ENCODE measurements at regions not wholly inside any gene's neighbourhood (a gene's known extent, or its start where the extent isn't known, plus 50 kb on each side); places are given as distances from the start of the nearest gene placed in this dataset.

DNA sequence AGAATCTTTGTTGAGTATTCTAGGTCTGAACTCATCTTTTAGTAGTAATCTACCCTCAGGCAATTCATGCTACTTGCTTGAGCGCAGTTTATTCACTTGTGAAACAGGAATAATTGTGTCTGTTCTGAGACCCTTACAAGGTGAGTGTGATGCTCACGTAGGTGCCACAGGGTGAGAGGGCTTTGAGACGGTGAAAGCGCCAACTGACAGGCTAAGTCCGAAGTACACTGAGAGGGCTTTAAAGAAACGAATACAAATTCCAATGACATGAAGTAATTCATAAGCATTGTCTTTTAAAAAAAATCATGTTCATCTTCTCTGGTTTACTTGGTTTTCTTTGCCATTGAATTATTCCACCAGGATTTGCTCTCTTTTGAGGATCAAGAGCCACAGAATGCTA lies 393.7 kb upstream of the RGMA start:
- Histone ChIP-seq H2BK120ac (ENCODE audit: insufficient read depth, low read length, poor library complexity) (no peak overlapping the region), H4K12ac (ENCODE audit: low read depth, low read length) (no peak overlapping the region), H3K79me2 (ENCODE audit: control insufficient read depth, insufficient read depth, low read length, poor library complexity) (no peaks in the 10 kb centered on the region), H3K9ac (ENCODE audit: low read length) (no peak overlapping the region), H3K4me3 (ENCODE audit: low read depth, low read length) (no peak overlapping the region), H3K4me1 (ENCODE audit: control insufficient read depth in 1 of 2, insufficient read depth in 2 of 2, low read length in 2 of 2) (no peaks in the 10 kb centered on the region), H3K27me3 (ENCODE audit: insufficient read depth, low read length) (no peaks in the 10 kb centered on the region), H3K4me2 (ENCODE audit: low read length) (no peak overlapping the region), H3K18ac (ENCODE audit: low read length) (no peak overlapping the region), H3K79me1 (ENCODE audit: low read length) (no peaks in the 10 kb centered on the region), H2BK5ac (ENCODE audit: low read depth, low read length, poor library complexity) (no peak overlapping the region), H2BK12ac (ENCODE audit: low read length) (no peak overlapping the region), H4K91ac (ENCODE audit: low read depth, low read length) (no peak overlapping the region), H2AFZ (ENCODE audit: insufficient read depth, low read length, poor library complexity) (no peak overlapping the region), H3K9me3 (ENCODE audit: insufficient read depth, low read depth, low read length) (no peaks in the 10 kb centered on the region), H4K8ac (ENCODE audit: low read depth, low read length) (no peak overlapping the region), H3K27ac (ENCODE audit: low read depth, low read length) (no peak overlapping the region), H3K23ac (ENCODE audit: low read length) (no peak overlapping the region), H3K36me3 (ENCODE audit: control insufficient read depth in 1 of 2, insufficient read depth in 2 of 2, low read length in 2 of 2) (no peaks in the 10 kb centered on the region), H3K4ac (ENCODE audit: low read depth, low read length) (no peak overlapping the region), H2AK5ac (ENCODE audit: low read length) (no peak overlapping the region), H3K14ac (ENCODE audit: low read length) (no peak overlapping the region)
- no peak for DNase-seq
- WGBS (ENCODE audit: extremely low coverage, insufficient coverage, insufficient read length), result no CpG with 5 or more reads among the region's 6 CpGs

GRCh38 chr15:93479715-93480114 lies 390.7 kb upstream of the RGMA start:
- Histone ChIP-seq H4K8ac (ENCODE audit: low read depth, low read length) (no peak overlapping the region), H3K4me3 (ENCODE audit: low read depth, low read length) (no peak overlapping the region), H2BK5ac (ENCODE audit: low read depth, low read length, poor library complexity) (no peak overlapping the region), H3K14ac (ENCODE audit: low read length) (no peak overlapping the region), H3K18ac (ENCODE audit: low read length) (no peak overlapping the region), H2BK120ac (ENCODE audit: insufficient read depth, low read length, poor library complexity) (no peak overlapping the region), H4K12ac (ENCODE audit: low read depth, low read length) (no peak overlapping the region), H3K27ac (ENCODE audit: low read depth, low read length) (no peak overlapping the region), H3K27me3 (ENCODE audit: insufficient read depth, low read length) (no peaks in the 10 kb centered on the region), H3K4me1 (ENCODE audit: control insufficient read depth in 1 of 2, insufficient read depth in 2 of 2, low read length in 2 of 2) (no peaks in the 10 kb centered on the region), H3K79me2 (ENCODE audit: control insufficient read depth, insufficient read depth, low read length, poor library complexity) (no peaks in the 10 kb centered on the region), H3K36me3 (ENCODE audit: control insufficient read depth in 1 of 2, insufficient read depth in 2 of 2, low read length in 2 of 2) (no peaks in the 10 kb centered on the region), H2AFZ (ENCODE audit: insufficient read depth, low read length, poor library complexity) (no peak overlapping the region), H2BK12ac (ENCODE audit: low read length) (no peak overlapping the region), H3K4ac (ENCODE audit: low read depth, low read length) (no peak overlapping the region), H3K4me2 (ENCODE audit: low read length) (no peak overlapping the region), H3K23ac (ENCODE audit: low read length) (no peak overlapping the region), H2AK5ac (ENCODE audit: low read length) (no peak overlapping the region), H3K9ac (ENCODE audit: low read length) (no peak overlapping the region), H3K9me3 (ENCODE audit: insufficient read depth, low read depth, low read length) (no peaks in the 10 kb centered on the region), H4K91ac (ENCODE audit: low read depth, low read length) (no peak overlapping the region), H3K79me1 (ENCODE audit: low read length) (no peaks in the 10 kb centered on the region)
- no CpG with 5 or more reads among the region's 2 CpGs for WGBS (ENCODE audit: extremely low coverage, insufficient coverage, insufficient read length)
- DNase-seq, result no peak

DNA sequence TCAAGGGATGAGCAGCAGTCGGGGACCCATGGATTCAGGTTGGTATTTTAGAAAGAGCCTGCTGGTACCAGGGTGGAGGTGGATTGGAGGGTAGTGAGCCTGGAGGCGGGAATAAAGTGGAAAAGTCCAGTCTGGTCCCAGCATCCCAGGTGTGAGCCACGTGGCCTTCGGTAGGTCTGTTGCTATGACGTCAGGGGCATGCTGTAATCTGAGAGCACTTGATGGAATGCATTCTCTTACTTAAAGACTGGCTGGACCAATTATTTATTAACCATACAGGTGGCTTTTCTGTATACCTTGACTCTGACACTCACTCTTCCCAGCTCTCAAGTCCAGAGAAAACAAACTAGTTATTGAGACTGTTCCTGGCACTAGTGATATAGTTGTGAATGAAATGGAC lies 389.9 kb upstream of the RGMA start:
- no peak for DNase-seq
- H3K79me1 ChIP-seq (ENCODE audit: low read length), result no peaks in the 10 kb centered on the region
- H3K14ac ChIP-seq (ENCODE audit: low read length), result no peak overlapping the region
- H3K18ac ChIP-seq (ENCODE audit: low read length), result no peak overlapping the region
- no peak overlapping the region for H4K91ac ChIP-seq (ENCODE audit: low read depth, low read length)
- no peak overlapping the region for H3K27ac ChIP-seq (ENCODE audit: low read depth, low read length)
- no peak overlapping the region for H2BK5ac ChIP-seq (ENCODE audit: low read depth, low read length, poor library complexity)
- no peaks in the 10 kb centered on the region for H3K9me3 ChIP-seq (ENCODE audit: insufficient read depth, low read depth, low read length)
- H3K27me3 ChIP-seq (ENCODE audit: insufficient read depth, low read length), result no peaks in the 10 kb centered on the region
- H2AK5ac ChIP-seq (ENCODE audit: low read length), result no peak overlapping the region
- H3K4me2 ChIP-seq (ENCODE audit: low read length), result no peak overlapping the region
- H3K4ac ChIP-seq (ENCODE audit: low read depth, low read length), result no peak overlapping the region
- no peak overlapping the region for H2AFZ ChIP-seq (ENCODE audit: insufficient read depth, low read length, poor library complexity)
- H3K79me2 ChIP-seq (ENCODE audit: control insufficient read depth, insufficient read depth, low read length, poor library complexity), result no peaks in the 10 kb centered on the region
- no peak overlapping the region for H3K4me3 ChIP-seq (ENCODE audit: low read depth, low read length)
- no peaks in the 10 kb centered on the region for H3K4me1 ChIP-seq (ENCODE audit: control insufficient read depth in 1 of 2, insufficient read depth in 2 of 2, low read length in 2 of 2)
- no peak overlapping the region for H3K9ac ChIP-seq (ENCODE audit: low read length)
- no CpG with 5 or more reads among the region's 5 CpGs for WGBS (ENCODE audit: extremely low coverage, insufficient coverage, insufficient read length)
- H4K12ac ChIP-seq (ENCODE audit: low read depth, low read length), result no peak overlapping the region
- H4K8ac ChIP-seq (ENCODE audit: low read depth, low read length), result no peak overlapping the region
- no peak overlapping the region for H2BK12ac ChIP-seq (ENCODE audit: low read length)
- no peak overlapping the region for H2BK120ac ChIP-seq (ENCODE audit: insufficient read depth, low read length, poor library complexity)
- no peak overlapping the region for H3K23ac ChIP-seq (ENCODE audit: low read length)
- H3K36me3 ChIP-seq (ENCODE audit: control insufficient read depth in 1 of 2, insufficient read depth in 2 of 2, low read length in 2 of 2), result no peaks in the 10 kb centered on the region

DNA sequence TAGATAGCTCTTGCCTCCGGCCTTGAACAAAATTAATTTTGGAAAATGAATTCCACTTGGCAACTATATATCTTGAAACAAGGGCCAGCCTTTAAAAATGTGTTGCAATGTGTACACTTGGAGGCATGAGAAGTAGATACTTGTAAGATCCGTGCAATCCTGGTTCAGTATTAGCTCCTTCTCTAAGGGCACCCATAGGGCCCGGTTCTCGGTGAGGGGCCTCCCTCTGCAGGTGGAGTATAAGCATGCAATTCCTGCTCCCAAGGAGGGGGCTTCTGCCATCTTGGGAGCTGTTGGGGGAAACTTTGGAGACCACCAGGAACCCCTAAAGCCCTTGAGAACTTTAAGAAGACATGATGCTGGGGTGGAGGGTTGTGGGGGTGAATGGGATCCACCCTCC lies 388.7 kb upstream of the RGMA start:
- Histone ChIP-seq H2BK5ac (ENCODE audit: low read depth, low read length, poor library complexity) (no peak overlapping the region), H3K79me2 (ENCODE audit: control insufficient read depth, insufficient read depth, low read length, poor library complexity) (no peaks in the 10 kb centered on the region), H4K91ac (ENCODE audit: low read depth, low read length) (no peak overlapping the region), H3K23ac (ENCODE audit: low read length) (no peak overlapping the region), H3K4me3 (ENCODE audit: low read depth, low read length) (no peak overlapping the region), H3K9ac (ENCODE audit: low read length) (no peak overlapping the region), H3K4me2 (ENCODE audit: low read length) (no peak overlapping the region), H3K18ac (ENCODE audit: low read length) (no peak overlapping the region), H3K4ac (ENCODE audit: low read depth, low read length) (no peak overlapping the region), H3K27me3 (ENCODE audit: insufficient read depth, low read length) (no peaks in the 10 kb centered on the region), H2BK12ac (ENCODE audit: low read length) (no peak overlapping the region), H2AK5ac (ENCODE audit: low read length) (no peak overlapping the region), H2BK120ac (ENCODE audit: insufficient read depth, low read length, poor library complexity) (no peak overlapping the region), H3K9me3 (ENCODE audit: insufficient read depth, low read depth, low read length) (no peaks in the 10 kb centered on the region), H3K79me1 (ENCODE audit: low read length) (no peaks in the 10 kb centered on the region), H3K4me1 (ENCODE audit: control insufficient read depth in 1 of 2, insufficient read depth in 2 of 2, low read length in 2 of 2) (no peaks in the 10 kb centered on the region), H4K8ac (ENCODE audit: low read depth, low read length) (no peak overlapping the region), H2AFZ (ENCODE audit: insufficient read depth, low read length, poor library complexity) (no peak overlapping the region), H3K27ac (ENCODE audit: low read depth, low read length) (no peak overlapping the region), H4K12ac (ENCODE audit: low read depth, low read length) (no peak overlapping the region), H3K14ac (ENCODE audit: low read length) (no peak overlapping the region), H3K36me3 (ENCODE audit: control insufficient read depth in 1 of 2, insufficient read depth in 2 of 2, low read length in 2 of 2) (no peaks in the 10 kb centered on the region)
- no peak for DNase-seq
- no CpG with 5 or more reads among the region's 4 CpGs for WGBS (ENCODE audit: extremely low coverage, insufficient coverage, insufficient read length)

Data from trophoblast cell (in vitro differentiated cells and primary cell).